ENCODE measurements at regions not wholly inside any gene's neighbourhood (a gene's known extent, or its start where the extent isn't known, plus 50 kb on each side); places are given as distances from the start of the nearest gene placed in this dataset.

DNA sequence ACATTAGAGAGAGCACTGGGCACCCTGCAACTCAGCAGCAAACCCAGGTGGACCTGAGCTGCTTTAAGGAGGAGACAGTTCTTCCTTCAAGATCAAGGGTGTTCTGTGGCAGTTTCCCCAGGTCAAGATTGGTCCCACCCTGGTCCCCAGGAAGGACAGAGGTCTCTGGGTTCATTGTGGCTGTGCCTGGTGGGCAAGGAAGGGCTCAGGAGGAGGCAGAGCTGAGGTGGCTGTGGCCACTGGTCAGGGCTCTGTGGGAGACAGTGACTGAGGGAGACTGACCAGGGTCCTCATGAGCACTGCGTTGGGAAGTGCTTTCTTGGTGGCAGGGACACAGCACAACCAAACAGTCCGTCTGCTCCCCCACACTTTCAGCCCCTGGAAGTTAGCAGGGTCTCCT is 141.3 kb downstream of the FCRL5 start:
- TF ChIP-seq SMC3 (IDR thresholded peaks at IDR 0.05; ENCODE audit: low read depth, low read length) (no peak), GATA2 (CRISPR knock-in tag; IDR thresholded peaks at IDR 0.05) (no peak), POLR2AphosphoS5 (IDR thresholded peaks at IDR 0.05; ENCODE audit: low read depth, low read length) (no peak), TAF1 (IDR thresholded peaks at IDR 0.05; ENCODE audit: borderline replicate concordance, low read depth, low read length) (no peak), TCF12 (IDR thresholded peaks at IDR 0.05) (no peak), JUND (IDR thresholded peaks at IDR 0.05) (no peak), MXI1 (IDR thresholded peaks at IDR 0.05; ENCODE audit: low read depth, low read length) (no peak)
- TF ChIP-seq, protein P1, sequence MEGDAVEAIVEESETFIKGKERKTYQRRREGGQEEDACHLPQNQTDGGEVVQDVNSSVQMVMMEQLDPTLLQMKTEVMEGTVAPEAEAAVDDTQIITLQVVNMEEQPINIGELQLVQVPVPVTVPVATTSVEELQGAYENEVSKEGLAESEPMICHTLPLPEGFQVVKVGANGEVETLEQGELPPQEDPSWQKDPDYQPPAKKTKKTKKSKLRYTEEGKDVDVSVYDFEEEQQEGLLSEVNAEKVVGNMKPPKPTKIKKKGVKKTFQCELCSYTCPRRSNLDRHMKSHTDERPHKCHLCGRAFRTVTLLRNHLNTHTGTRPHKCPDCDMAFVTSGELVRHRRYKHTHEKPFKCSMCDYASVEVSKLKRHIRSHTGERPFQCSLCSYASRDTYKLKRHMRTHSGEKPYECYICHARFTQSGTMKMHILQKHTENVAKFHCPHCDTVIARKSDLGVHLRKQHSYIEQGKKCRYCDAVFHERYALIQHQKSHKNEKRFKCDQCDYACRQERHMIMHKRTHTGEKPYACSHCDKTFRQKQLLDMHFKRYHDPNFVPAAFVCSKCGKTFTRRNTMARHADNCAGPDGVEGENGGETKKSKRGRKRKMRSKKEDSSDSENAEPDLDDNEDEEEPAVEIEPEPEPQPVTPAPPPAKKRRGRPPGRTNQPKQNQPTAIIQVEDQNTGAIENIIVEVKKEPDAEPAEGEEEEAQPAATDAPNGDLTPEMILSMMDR (IDR thresholded peaks at IDR 0.05): no peak
- TF ChIP-seq, protein P2, sequence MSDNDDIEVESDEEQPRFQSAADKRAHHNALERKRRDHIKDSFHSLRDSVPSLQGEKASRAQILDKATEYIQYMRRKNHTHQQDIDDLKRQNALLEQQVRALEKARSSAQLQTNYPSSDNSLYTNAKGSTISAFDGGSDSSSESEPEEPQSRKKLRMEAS (IDR thresholded peaks at IDR 0.05; ENCODE audit: low read depth): no peak

All from SK-N-SH (cell line).